Neural progenitor cell (in vitro differentiated cells): ENCODE measurements at regions not wholly inside any gene's neighbourhood (a gene's known extent, or its start where the extent isn't known, plus 50 kb on each side); places are given as distances from the start of the nearest gene placed in this dataset.

Experiments used
- DNase-seq: peaks from one replicate; pipeline ENCODE4 v3.0.0-alpha.2; 2016; ENCODE audit warnings: low spot score
- H2AFZ ChIP-seq: fragments of 200-600 bp; sonication (generic); replicated peaks from 2 replicates; pipeline ENCODE4 v1.6.1; 2016; ENCODE audit warnings: antibody characterized with exemption
- H3F3A ChIP-seq: fragments of 200-600 bp; sonication (generic); 2 replicates; pipeline ENCODE4 v1.6.1; 2016; ENCODE audit warnings: antibody characterized with exemption, low read depth
- H3K27ac ChIP-seq: fragments of 200-600 bp; sonication (generic); 2 replicates; pipeline ENCODE4 v1.5.1; 2016; ENCODE audit warnings: mild to moderate bottlenecking
- H3K27me3 ChIP-seq: fragments of 200-600 bp; sonication (generic); 2 replicates; pipeline ENCODE4 v1.6.1; 2016; ENCODE audit warnings: mild to moderate bottlenecking, moderate library complexity
- H3K36me3 ChIP-seq: fragments of 200-600 bp; sonication (generic); 2 replicates; pipeline ENCODE4 v1.5.1; 2016
- H3K4me1 ChIP-seq: fragments of 200-600 bp; sonication (generic); 2 replicates; pipeline ENCODE4 v1.6.1; 2016; ENCODE audit warnings: mixed run types
- H3K4me2 ChIP-seq: fragments of 200-600 bp; sonication (generic); 2 replicates; pipeline ENCODE4 v1.6.1; 2016
- H3K4me3 ChIP-seq: fragments of 200-600 bp; sonication (generic); 2 replicates; pipeline ENCODE4 v1.5.1; 2016
- H3K79me2 ChIP-seq: fragments of 200-600 bp; sonication (generic); 2 replicates; pipeline ENCODE4 v1.6.1; 2016; ENCODE audit warnings: low read depth
- H3K9ac ChIP-seq: fragments of 200-600 bp; sonication (generic); 2 replicates; pipeline ENCODE4 v1.6.1; 2016
- H3K9me3 ChIP-seq: fragments of 200-600 bp; sonication (generic); 2 replicates; pipeline ENCODE4 v1.5.1; 2016; ENCODE audit warnings: low read depth
- H4K20me1 ChIP-seq: fragments of 200-600 bp; sonication (generic); 2 replicates; pipeline ENCODE4 v1.6.1; 2016; ENCODE audit warnings: low read depth
- H3K27ac Mint-ChIP-seq: 3 replicates; pipeline ENCODE4 v1.8.0; 2021; ENCODE audit warnings: mixed read lengths
- H3K27me3 Mint-ChIP-seq: 2 replicates; pipeline ENCODE4 v1.8.0; 2022; ENCODE audit warnings: low read depth, mild to moderate bottlenecking, inconsistent platforms, moderate library complexity, mixed read lengths; ENCODE audit not compliant: insufficient read depth
- H3K36me3 Mint-ChIP-seq: 3 replicates; pipeline ENCODE4 v1.8.0; 2021; ENCODE audit warnings: mixed read lengths
- H3K4me1 Mint-ChIP-seq: 3 replicates; pipeline ENCODE4 v1.8.0; 2021; ENCODE audit warnings: mixed read lengths
- H3K4me3 Mint-ChIP-seq: 3 replicates; pipeline ENCODE4 v1.8.0; 2021; ENCODE audit warnings: mild to moderate bottlenecking, moderate library complexity, mixed read lengths
- H3K9me3 Mint-ChIP-seq: 3 replicates; pipeline ENCODE4 v1.8.0; 2020; ENCODE audit warnings: mixed read lengths
- EZH2 ChIP-seq: fragments of 200-600 bp; sonication (generic); IDR thresholded peaks from 2 replicates; pipeline ENCODE4 v1.6.1; 2017; ENCODE audit warnings: antibody characterized with exemption, mild to moderate bottlenecking, moderate library complexity
- EZH2phosphoT487 ChIP-seq: fragments of 200-600 bp; sonication (generic); IDR thresholded peaks from 2 replicates; pipeline ENCODE4 v1.6.1; 2017; ENCODE audit warnings: antibody characterized with exemption
- TF ChIP-seq, protein P1 (sequence below): fragments of 200-600 bp; sonication (generic); IDR thresholded peaks from 2 replicates; pipeline ENCODE4 v1.5.1; 2017; ENCODE audit warnings: antibody characterized with exemption, mild to moderate bottlenecking

DNA sequence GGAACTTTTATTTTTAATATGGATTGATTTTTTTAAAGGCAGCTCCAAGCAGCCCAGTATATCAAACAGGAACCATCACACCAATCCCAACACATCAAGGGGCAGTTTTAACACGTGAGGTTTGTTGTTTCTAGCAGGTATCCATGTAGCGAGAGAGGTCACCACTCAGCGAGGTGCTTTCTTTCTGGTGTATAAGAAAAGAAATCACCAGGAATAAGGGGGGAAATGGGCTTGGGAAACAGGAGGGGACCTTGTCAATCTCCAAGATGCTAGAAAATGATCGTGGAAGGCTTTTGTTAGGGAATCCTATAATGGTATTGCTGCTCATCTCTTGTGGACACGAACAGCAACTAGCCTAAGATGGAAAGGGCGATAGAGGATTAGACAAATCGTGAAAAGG lies 402.9 kb upstream of the ATP11B start:
- H3K4me1 ChIP-seq, result peaks cover 57% of the 10 kb centered on the region
- H3K4me2 ChIP-seq, result no peak overlapping the region
- H4K20me1 ChIP-seq, result no peaks in the 10 kb centered on the region
- Mint-ChIP-seq H3K4me1 (peaks cover 27% of the 10 kb centered on the region), H3K27ac (peak overlapping the region; percentile 1), H3K27me3 (no peaks in the 10 kb centered on the region), H3K4me3 (no peak overlapping the region), H3K36me3 (no peaks in the 10 kb centered on the region), H3K9me3 (peaks cover 7% of the 10 kb centered on the region)
- no peak for DNase-seq
- H3K9me3 ChIP-seq, result no peaks in the 10 kb centered on the region
- H3K9ac ChIP-seq, result no peak overlapping the region
- no peaks in the 10 kb centered on the region for H3K36me3 ChIP-seq
- TF ChIP-seq, protein P1, sequence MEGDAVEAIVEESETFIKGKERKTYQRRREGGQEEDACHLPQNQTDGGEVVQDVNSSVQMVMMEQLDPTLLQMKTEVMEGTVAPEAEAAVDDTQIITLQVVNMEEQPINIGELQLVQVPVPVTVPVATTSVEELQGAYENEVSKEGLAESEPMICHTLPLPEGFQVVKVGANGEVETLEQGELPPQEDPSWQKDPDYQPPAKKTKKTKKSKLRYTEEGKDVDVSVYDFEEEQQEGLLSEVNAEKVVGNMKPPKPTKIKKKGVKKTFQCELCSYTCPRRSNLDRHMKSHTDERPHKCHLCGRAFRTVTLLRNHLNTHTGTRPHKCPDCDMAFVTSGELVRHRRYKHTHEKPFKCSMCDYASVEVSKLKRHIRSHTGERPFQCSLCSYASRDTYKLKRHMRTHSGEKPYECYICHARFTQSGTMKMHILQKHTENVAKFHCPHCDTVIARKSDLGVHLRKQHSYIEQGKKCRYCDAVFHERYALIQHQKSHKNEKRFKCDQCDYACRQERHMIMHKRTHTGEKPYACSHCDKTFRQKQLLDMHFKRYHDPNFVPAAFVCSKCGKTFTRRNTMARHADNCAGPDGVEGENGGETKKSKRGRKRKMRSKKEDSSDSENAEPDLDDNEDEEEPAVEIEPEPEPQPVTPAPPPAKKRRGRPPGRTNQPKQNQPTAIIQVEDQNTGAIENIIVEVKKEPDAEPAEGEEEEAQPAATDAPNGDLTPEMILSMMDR, result no peak
- TF ChIP-seq EZH2phosphoT487 (no peak), EZH2 (no peak)
- no peak overlapping the region for H3K27ac ChIP-seq
- peak overlapping the region; percentile 63 for H2AFZ ChIP-seq
- H3K79me2 ChIP-seq, result no peaks in the 10 kb centered on the region
- H3K27me3 ChIP-seq, result no peaks in the 10 kb centered on the region
- H3F3A ChIP-seq, result peaks cover 16% of the 10 kb centered on the region
- no peak overlapping the region for H3K4me3 ChIP-seq

DNA sequence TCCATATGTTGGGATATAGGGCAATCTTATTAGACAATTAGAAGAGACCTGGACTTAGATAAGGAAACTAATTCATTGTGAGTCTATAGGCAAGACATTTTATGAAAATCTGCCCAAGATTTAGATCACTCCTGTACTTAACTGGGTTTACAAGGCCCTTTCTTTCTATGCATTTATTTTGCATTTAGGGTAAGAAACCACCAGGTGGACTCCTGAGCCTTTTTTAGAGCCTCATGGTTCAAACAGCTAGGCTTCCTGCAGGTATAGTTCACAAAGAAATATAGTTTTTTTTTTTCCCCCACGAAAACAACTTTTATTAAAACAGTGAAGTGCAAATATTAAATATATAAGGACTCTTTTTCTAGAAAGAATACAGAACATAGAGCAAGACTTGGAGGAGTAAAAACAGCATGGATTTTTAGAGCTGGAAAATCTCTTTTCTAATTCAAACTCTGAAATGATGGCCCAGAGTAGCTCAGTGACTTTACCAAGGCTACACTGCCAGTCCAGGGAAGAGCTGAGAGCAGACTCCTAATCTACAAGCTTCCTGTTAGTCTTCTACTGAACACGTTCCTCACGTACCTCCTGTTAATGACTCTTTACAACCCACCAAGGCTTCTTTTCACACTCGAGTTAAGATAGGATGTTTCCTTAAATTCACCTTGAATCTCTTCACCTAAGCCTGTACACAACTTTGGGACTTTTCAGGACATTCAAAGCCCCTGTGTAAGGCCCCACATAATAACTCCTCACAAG lies 400.9 kb upstream of the ATP11B start:
- Histone ChIP-seq H2AFZ (peak overlapping the region; percentile 66), H4K20me1 (no peaks in the 10 kb centered on the region), H3K27me3 (no peaks in the 10 kb centered on the region), H3K9me3 (no peaks in the 10 kb centered on the region), H3K4me3 (no peak overlapping the region), H3K27ac (no peak overlapping the region), H3F3A (no peaks in the 10 kb centered on the region), H3K4me1 (peaks cover 42% of the 10 kb centered on the region), H3K9ac (no peak overlapping the region), H3K36me3 (no peaks in the 10 kb centered on the region), H3K79me2 (no peaks in the 10 kb centered on the region), H3K4me2 (no peak overlapping the region)
- H3K36me3 Mint-ChIP-seq, result no peaks in the 10 kb centered on the region
- peak overlapping the region; percentile 22 for H3K27ac Mint-ChIP-seq
- H3K4me3 Mint-ChIP-seq, result no peak overlapping the region
- H3K9me3 Mint-ChIP-seq, result peaks cover 7% of the 10 kb centered on the region
- peaks cover 22% of the 10 kb centered on the region for H3K4me1 Mint-ChIP-seq
- TF ChIP-seq, protein P1, result peak; percentile 35
- no peak for TF ChIP-seq EZH2
- H3K27me3 Mint-ChIP-seq, result no peaks in the 10 kb centered on the region
- no peak for DNase-seq

DNA sequence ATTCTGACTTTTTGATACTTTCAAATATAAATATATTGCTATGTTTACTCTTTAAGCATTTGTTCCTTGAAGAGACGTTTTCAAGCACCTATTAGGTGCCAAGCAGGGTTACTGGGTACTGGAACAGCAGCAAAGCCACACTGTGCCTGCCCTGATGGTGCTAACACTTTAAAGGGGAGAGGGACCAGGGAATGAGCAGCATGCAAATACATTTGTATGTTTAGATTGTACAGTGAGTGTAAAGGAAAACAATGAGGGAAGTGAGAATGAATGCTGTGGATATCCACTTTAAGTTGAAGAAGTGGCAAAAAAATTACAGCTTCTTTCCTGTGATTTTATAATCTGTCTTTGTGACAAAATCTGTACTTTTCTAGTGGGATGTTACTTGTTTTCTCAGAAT lies 400.2 kb upstream of the ATP11B start:
- no peak for DNase-seq
- H2AFZ ChIP-seq, result no peak overlapping the region
- Mint-ChIP-seq H3K9me3 (peaks cover 7% of the 10 kb centered on the region), H3K27ac (no peak overlapping the region), H3K27me3 (no peaks in the 10 kb centered on the region), H3K4me1 (peaks cover 22% of the 10 kb centered on the region), H3K4me3 (no peak overlapping the region), H3K36me3 (no peaks in the 10 kb centered on the region)
- no peaks in the 10 kb centered on the region for H3K27me3 ChIP-seq
- H3K36me3 ChIP-seq, result no peaks in the 10 kb centered on the region
- no peak overlapping the region for H3K27ac ChIP-seq
- TF ChIP-seq, protein P1, result no peak
- TF ChIP-seq EZH2phosphoT487 (no peak), EZH2 (no peak)
- H3K9ac ChIP-seq, result no peak overlapping the region
- H3F3A ChIP-seq, result no peaks in the 10 kb centered on the region
- peaks cover 42% of the 10 kb centered on the region for H3K4me1 ChIP-seq
- no peaks in the 10 kb centered on the region for H3K9me3 ChIP-seq
- H3K79me2 ChIP-seq, result no peaks in the 10 kb centered on the region
- H3K4me2 ChIP-seq, result no peak overlapping the region
- H3K4me3 ChIP-seq, result no peak overlapping the region
- H4K20me1 ChIP-seq, result no peaks in the 10 kb centered on the region
